ENCODE measurements at regions not wholly inside any gene's neighbourhood (a gene's known extent, or its start where the extent isn't known, plus 50 kb on each side); places are given as distances from the start of the nearest gene placed in this dataset.
A peak's percentile ranks its signal among the peaks of the same experiment; 100 is the strongest.

GRCh38 chr2:126776692-126777619 lies 121.0 kb downstream of the GYPC start:
- Histone ChIP-seq H3K36me3 (no peaks in the 10 kb centered on the region), H3K27ac (peak overlapping the region in 1 of 2 donors; percentile 77), H3K27me3 (peaks cover 0 to 5% of the 10 kb centered on the region in 2 donors), H3K9me3 (no peaks in the 10 kb centered on the region), H3K4me1 (peaks cover 0 to 18% of the 10 kb centered on the region in 2 donors), H3K4me3 (peak overlapping the region; percentile 54 to 60)
- peak; percentile 74 to 97 (median 86) for DNase-seq
- ATAC-seq: peak; percentile 97
- TF ChIP-seq CTCF (IDR thresholded peaks at IDR 0.05): peak; percentile 86 to 88
- intact Hi-C loops (cut with DNase I): no loop called here

DNA sequence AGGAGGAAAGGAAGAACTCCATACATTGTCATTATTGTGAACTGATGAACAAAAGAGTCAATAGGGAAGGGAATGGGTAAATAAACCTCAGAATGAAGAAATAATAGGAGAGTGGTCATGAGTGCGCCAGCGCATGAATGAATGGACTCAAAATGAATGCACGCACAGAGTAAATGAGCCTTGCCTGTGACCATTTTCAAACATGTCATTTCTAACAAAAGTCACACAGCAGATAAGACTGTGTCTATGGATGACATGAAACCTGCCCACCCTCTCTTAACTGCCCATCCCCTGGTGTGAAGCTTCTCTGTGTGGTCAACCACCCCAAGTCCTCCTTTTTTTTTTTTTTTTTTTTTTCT lies 121.1 kb upstream of the TEX51 start:
- intact Hi-C loops (cut with DNase I): no loop called here
- peak in 1 of 2 donors; percentile 8 for TF ChIP-seq CTCF (IDR thresholded peaks at IDR 0.05)
- H3K36me3 ChIP-seq: no peaks in the 10 kb centered on the region
- H3K4me1 ChIP-seq: peaks cover 0 to 18% of the 10 kb centered on the region in 2 donors
- no peaks in the 10 kb centered on the region for H3K9me3 ChIP-seq
- no peak for ATAC-seq
- peaks cover 0 to 5% of the 10 kb centered on the region in 2 donors for H3K27me3 ChIP-seq
- no peak for DNase-seq
- no peak overlapping the region for H3K27ac ChIP-seq
- H3K4me3 ChIP-seq: peak overlapping the region in 1 of 2 donors; percentile 60

DNA sequence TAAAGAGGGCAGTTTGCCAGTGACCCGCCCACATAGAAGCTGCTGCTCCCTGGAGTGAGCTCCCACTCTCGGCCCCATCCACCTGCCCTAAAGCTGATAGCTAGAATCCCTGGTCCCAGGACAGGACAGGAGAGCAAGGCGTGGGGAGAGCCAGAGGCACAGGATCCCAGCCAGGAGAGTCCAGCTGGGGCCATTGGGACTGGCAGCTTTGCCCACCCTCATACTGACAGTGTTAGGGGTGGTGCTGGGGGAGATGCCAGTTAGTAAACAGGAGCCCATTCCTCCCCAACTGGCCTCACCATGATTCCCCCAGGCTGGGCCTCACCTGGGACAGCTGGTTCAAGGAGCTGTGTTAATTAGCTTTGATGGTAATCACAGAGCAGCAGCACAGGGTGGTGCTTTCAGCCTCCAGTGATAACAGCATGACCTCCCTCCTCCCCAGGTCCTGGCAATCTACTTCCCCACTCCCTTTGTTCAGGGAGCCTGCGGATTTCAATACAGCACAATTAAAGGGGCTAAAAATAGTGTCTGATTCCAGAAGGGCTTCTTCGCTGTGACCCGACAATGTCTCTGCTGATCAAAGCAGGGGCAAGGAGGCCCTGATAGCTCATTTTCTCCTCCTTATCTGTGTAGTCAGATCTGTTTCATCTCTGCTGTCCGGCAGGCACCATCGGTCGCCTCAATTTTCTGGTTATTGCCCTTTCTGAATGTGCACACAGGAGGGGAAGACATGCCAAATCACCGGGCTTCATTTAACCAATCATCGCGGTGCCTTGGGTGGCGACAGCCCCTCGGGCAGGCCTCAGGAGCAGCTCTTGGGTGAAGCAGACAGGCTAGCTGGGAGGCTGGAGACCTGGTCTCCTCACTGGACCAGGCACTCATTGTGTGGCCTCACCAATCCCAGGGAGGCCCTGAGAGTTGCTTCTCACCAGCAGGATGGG lies 119.9 kb upstream of the TEX51 start:
- no peak for ATAC-seq
- Histone ChIP-seq H3K27me3 (peaks cover 0 to 5% of the 10 kb centered on the region in 2 donors), H3K4me1 (peaks cover 0 to 18% of the 10 kb centered on the region in 2 donors), H3K36me3 (no peaks in the 10 kb centered on the region), H3K27ac (no peak overlapping the region), H3K4me3 (no peak overlapping the region), H3K9me3 (no peaks in the 10 kb centered on the region)
- no peak for DNase-seq
- intact Hi-C loops (cut with DNase I): no loop called here
- no peak for TF ChIP-seq CTCF (IDR thresholded peaks at IDR 0.05)

DNA sequence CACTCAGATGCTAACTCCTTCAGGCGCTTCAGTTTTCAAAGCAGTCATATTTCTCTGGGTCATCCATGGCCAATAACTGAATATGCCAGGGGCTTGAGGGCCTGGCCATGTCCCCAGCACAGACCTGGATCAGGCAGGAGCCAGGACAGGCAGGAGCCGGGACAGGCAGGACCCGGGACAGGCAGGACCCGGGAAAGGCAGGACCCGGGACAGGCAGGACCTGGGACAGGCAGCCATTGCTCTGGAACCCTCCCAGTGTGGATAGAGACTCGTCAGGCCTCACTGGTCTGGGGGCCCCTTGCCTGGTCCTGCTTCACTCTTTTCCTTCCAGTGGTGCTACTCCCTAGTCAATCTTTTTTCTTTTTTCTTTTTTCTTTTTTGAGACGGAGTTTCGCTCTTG lies 117.5 kb upstream of the TEX51 start:
- Histone ChIP-seq H3K27me3 (peaks cover 0 to 5% of the 10 kb centered on the region in 2 donors), H3K36me3 (no peaks in the 10 kb centered on the region), H3K27ac (no peak overlapping the region), H3K9me3 (no peaks in the 10 kb centered on the region), H3K4me1 (peaks cover 0 to 13% of the 10 kb centered on the region in 2 donors), H3K4me3 (no peak overlapping the region)
- ATAC-seq: no peak
- no peak for TF ChIP-seq CTCF (IDR thresholded peaks at IDR 0.05)
- intact Hi-C loops (cut with DNase I): no loop called here
- DNase-seq: no peak

DNA sequence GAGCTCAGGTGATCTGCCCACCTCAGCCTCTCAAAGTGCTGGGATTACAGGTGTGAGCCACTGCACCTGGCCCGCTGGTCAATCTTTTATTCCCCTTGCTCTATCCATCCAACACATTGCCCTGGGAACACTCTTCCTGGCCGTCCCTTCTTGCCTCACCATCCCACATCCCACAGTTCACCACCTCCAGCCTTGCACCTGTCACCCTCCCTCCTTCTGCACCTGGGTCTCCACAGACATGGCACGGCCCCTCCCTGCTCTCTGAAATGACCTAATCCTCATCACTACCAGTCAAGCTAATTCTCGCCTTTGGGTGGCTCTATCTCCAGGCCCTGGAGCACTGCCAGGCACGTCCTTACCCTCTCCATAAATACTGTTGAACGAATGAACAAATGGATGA lies 116.9 kb upstream of the TEX51 start:
- ATAC-seq: no peak
- Histone ChIP-seq H3K9me3 (no peaks in the 10 kb centered on the region), H3K27ac (no peak overlapping the region), H3K4me1 (peaks cover 0 to 9% of the 10 kb centered on the region in 2 donors), H3K27me3 (peaks cover 0 to 5% of the 10 kb centered on the region in 2 donors), H3K36me3 (no peaks in the 10 kb centered on the region), H3K4me3 (no peak overlapping the region)
- TF ChIP-seq CTCF (IDR thresholded peaks at IDR 0.05): no peak
- intact Hi-C loops (cut with DNase I): no loop called here
- no peak for DNase-seq
